HG02973 (cell line): ENCODE measurements at regions not wholly inside any gene's neighbourhood (a gene's known extent, or its start where the extent isn't known, plus 50 kb on each side); places are given as distances from the start of the nearest gene placed in this dataset.

Experiments
- ATAC-seq: cut with Tn5 transposase; IDR thresholded peaks from one replicate; pipeline ENCODE4 v1.9.1; 2021; ENCODE audit warnings: moderate library complexity; ENCODE audit not compliant: unreplicated experiment

- ATAC-seq, result no peak
Observed at GRCh38 chr10:4315551-4315950, 510.5 kb upstream of the AKR1E2 start.

GRCh38 chr10:4313051-4313450, 513.0 kb upstream of the AKR1E2 start:
- ATAC-seq, result no peak

- ATAC-seq, result no peak
Observed at GRCh38 chr10:4312051-4312835, 513.8 kb upstream of the AKR1E2 start.

- ATAC-seq, result no peak
Observed at GRCh38 chr10:4310172-4310571, 515.8 kb upstream of the AKR1E2 start.

GRCh38 chr10:4307910-4308309, 518.1 kb upstream of the AKR1E2 start:
- ATAC-seq, result no peak

GRCh38 chr10:4306871-4307270, 519.1 kb upstream of the AKR1E2 start:
- no peak for ATAC-seq

GRCh38 chr10:4303045-4303444, 518.0 kb upstream of the KLF6 start:
- no peak for ATAC-seq

GRCh38 chr10:4301291-4302045, 516.5 kb upstream of the KLF6 start:
- no peak for ATAC-seq

GRCh38 chr10:4296161-4296560, 511.2 kb upstream of the KLF6 start:
- no peak for ATAC-seq

GRCh38 chr10:4294996-4295792, 510.2 kb upstream of the KLF6 start:
- no peak for ATAC-seq

GRCh38 chr10:4294271-4294670, 509.3 kb upstream of the KLF6 start:
- ATAC-seq, result no peak

- no peak for ATAC-seq
Observed at GRCh38 chr10:4291990-4292389, 507.0 kb upstream of the KLF6 start.

- ATAC-seq, result no peak
Observed at GRCh38 chr10:4285121-4285520, 500.1 kb upstream of the KLF6 start.

GRCh38 chr10:4283846-4284610, 499.0 kb upstream of the KLF6 start:
- ATAC-seq, result no peak

GRCh38 chr10:4282496-4282895, 497.5 kb upstream of the KLF6 start:
- ATAC-seq, result no peak

GRCh38 chr10:4281190-4281825, 496.3 kb upstream of the KLF6 start:
- no peak for ATAC-seq

- no peak for ATAC-seq
Observed at GRCh38 chr10:4280461-4281189, 495.6 kb upstream of the KLF6 start.

GRCh38 chr10:4279655-4280054, 494.6 kb upstream of the KLF6 start:
- ATAC-seq, result no peak

GRCh38 chr10:4278186-4278585, 493.2 kb upstream of the KLF6 start:
- ATAC-seq, result no peak

GRCh38 chr10:4276151-4276550, 491.1 kb upstream of the KLF6 start:
- no peak for ATAC-seq
